H9 (cell line): ENCODE measurements at regions not wholly inside any gene's neighbourhood (a gene's known extent, or its start where the extent isn't known, plus 50 kb on each side); places are given as distances from the start of the nearest gene placed in this dataset.
A peak's percentile ranks its signal among the peaks of the same experiment; 100 is the strongest.

ENCODE experiments used
- DNase-seq: peaks from one replicate; pipeline ENCODE4 v3.0.0-alpha.2; 2017
- H2AFZ ChIP-seq: one replicate; pipeline ENCODE4 v1.6.1; 2013; ENCODE audit warnings: mild to moderate bottlenecking, low read length, control low read depth, moderate library complexity
- H2AK5ac ChIP-seq: 2 replicates; pipeline ENCODE4 v1.6.1; 2013; ENCODE audit warnings: low read length, control low read depth, mixed read lengths; ENCODE audit not compliant: insufficient read length
- H2BK120ac ChIP-seq: one replicate; pipeline ENCODE4 v1.6.1; 2013; ENCODE audit warnings: low read depth, mild to moderate bottlenecking, low read length, control low read depth, inconsistent platforms; ENCODE audit not compliant: poor library complexity, severe bottlenecking
- H2BK12ac ChIP-seq: 2 replicates; pipeline ENCODE4 v1.6.1; 2013; ENCODE audit warnings: low read length, control low read depth, mixed read lengths, low read depth; ENCODE audit not compliant: insufficient read length
- H2BK15ac ChIP-seq: 2 replicates; pipeline ENCODE4 v1.6.1; 2013; ENCODE audit warnings: low read depth, low read length, control low read depth
- H2BK20ac ChIP-seq: one replicate; pipeline ENCODE4 v1.6.1; 2013; ENCODE audit warnings: low read depth, mild to moderate bottlenecking, low read length, control low read depth, inconsistent platforms; ENCODE audit not compliant: poor library complexity, severe bottlenecking
- H2BK5ac ChIP-seq: 2 replicates; pipeline ENCODE4 v1.6.1; 2013; ENCODE audit warnings: low read length, control low read depth, mixed read lengths; ENCODE audit not compliant: insufficient read length
- H3K14ac ChIP-seq: 2 replicates; pipeline ENCODE4 v1.6.1; 2013; ENCODE audit warnings: low read length, control low read depth; ENCODE audit not compliant: insufficient read depth
- H3K18ac ChIP-seq: 2 replicates; pipeline ENCODE4 v1.6.1; 2013; ENCODE audit warnings: low read depth, mild to moderate bottlenecking, mixed read lengths, low read length, control low read depth; ENCODE audit not compliant: insufficient read length
- H3K23ac ChIP-seq: 2 replicates; pipeline ENCODE4 v1.6.1; 2013; ENCODE audit warnings: low read length, control low read depth, mixed read lengths, low read depth; ENCODE audit not compliant: insufficient read length
- H3K23me2 ChIP-seq: 2 replicates; pipeline ENCODE4 v1.6.1; 2013; ENCODE audit warnings: low read depth, mild to moderate bottlenecking, mixed read lengths, low read length, control low read depth; ENCODE audit not compliant: insufficient read length, poor library complexity, severe bottlenecking
- H3K27ac ChIP-seq: 2 replicates; pipeline ENCODE4 v1.5.1; 2013; ENCODE audit warnings: low read length, control low read depth, mixed read lengths, low read depth; ENCODE audit not compliant: insufficient read length
- H3K27me3 ChIP-seq: 2 replicates; pipeline ENCODE4 v1.6.1; 2013; ENCODE audit warnings: low read length, control low read depth, inconsistent platforms; ENCODE audit not compliant: insufficient read depth
- H3K4ac ChIP-seq: 2 replicates; pipeline ENCODE4 v1.6.1; 2013; ENCODE audit warnings: low read depth, mild to moderate bottlenecking, control low read depth, inconsistent platforms, low read length, moderate library complexity
- H3K4me1 ChIP-seq: 2 replicates; pipeline ENCODE4 v1.6.1; 2013; ENCODE audit warnings: low read length, control low read depth, inconsistent platforms; ENCODE audit not compliant: insufficient read depth
- H3K4me2 ChIP-seq: 2 replicates; pipeline ENCODE4 v1.6.1; 2013; ENCODE audit warnings: low read length, control low read depth, mixed read lengths; ENCODE audit not compliant: insufficient read length, insufficient read depth
- H3K56ac ChIP-seq: 2 replicates; pipeline ENCODE4 v1.6.1; 2013; ENCODE audit warnings: low read depth, mild to moderate bottlenecking, mixed read lengths, low read length, control low read depth; ENCODE audit not compliant: insufficient read length
- H3K79me1 ChIP-seq: 2 replicates; pipeline ENCODE4 v1.6.1; 2013; ENCODE audit warnings: low read depth, mild to moderate bottlenecking, moderate library complexity, low read length, control low read depth, inconsistent platforms; ENCODE audit not compliant: insufficient read depth, poor library complexity, severe bottlenecking
- H3K79me2 ChIP-seq: 2 replicates; pipeline ENCODE4 v1.6.1; 2013; ENCODE audit warnings: low read length, control low read depth, inconsistent platforms; ENCODE audit not compliant: insufficient read depth
- H3K9ac ChIP-seq: 2 replicates; pipeline ENCODE4 v1.6.1; 2013; ENCODE audit warnings: low read length, control low read depth, mixed read lengths; ENCODE audit not compliant: insufficient read length; ENCODE audit errors: extremely low read depth
- H3K9me3 ChIP-seq: one replicate; pipeline ENCODE4 v1.6.1; 2013; ENCODE audit warnings: low read depth, low read length, inconsistent platforms; ENCODE audit not compliant: control insufficient read depth
- H3T11ph ChIP-seq: one replicate; pipeline ENCODE4 v1.6.1; 2013; ENCODE audit warnings: mild to moderate bottlenecking, low read length, control low read depth, inconsistent platforms
- H4K20me1 ChIP-seq: one replicate; pipeline ENCODE4 v1.6.1; 2013; ENCODE audit not compliant: control insufficient read depth, insufficient read length, insufficient read depth
- H4K5ac ChIP-seq: 2 replicates; pipeline ENCODE4 v1.6.1; 2013; ENCODE audit warnings: low read depth, mild to moderate bottlenecking, mixed read lengths, low read length, control low read depth; ENCODE audit not compliant: insufficient read length
- H4K8ac ChIP-seq: replicated peaks from 2 replicates; pipeline ENCODE4 v1.6.1; 2013; ENCODE audit warnings: low read length, control low read depth, mixed read lengths, low read depth; ENCODE audit not compliant: insufficient read length
- H4K91ac ChIP-seq: 2 replicates; pipeline ENCODE4 v1.6.1; 2013; ENCODE audit warnings: low read depth, mild to moderate bottlenecking, moderate library complexity, mixed read lengths, low read length, control low read depth; ENCODE audit not compliant: insufficient read length
- H3K27ac Mint-ChIP-seq, 3 experiments: 2 replicates in 2 of 3; 3 replicates in 1 of 3; pipeline ENCODE4 v1.8.0; 2020 to 2021; ENCODE audit warnings: mixed read lengths in 3 of 3, mild to moderate bottlenecking in 1 of 3, moderate library complexity in 1 of 3
- H3K27me3 Mint-ChIP-seq: 2 replicates; pipeline ENCODE4 v1.8.0; 2021; ENCODE audit warnings: low read depth, mild to moderate bottlenecking, moderate library complexity, mixed read lengths
- H3K36me3 Mint-ChIP-seq, 3 experiments: 2 replicates in 2 of 3; 3 replicates in 1 of 3; pipeline ENCODE4 v1.8.0; 2020 to 2021; ENCODE audit warnings: low read depth in 3 of 3, mixed read lengths in 3 of 3; ENCODE audit not compliant: insufficient read depth in 1 of 3
- H3K4me1 Mint-ChIP-seq, 2 experiments: 2 replicates each; pipeline ENCODE4 v1.8.0; 2020; ENCODE audit warnings: mixed read lengths in 2 of 2
- H3K4me3 Mint-ChIP-seq, 2 experiments: 2 replicates in 1 of 2; 3 replicates in 1 of 2; pipeline ENCODE4 v1.8.0; 2020 to 2021; ENCODE audit warnings: mild to moderate bottlenecking in 2 of 2, mixed read lengths in 2 of 2, moderate library complexity in 1 of 2
- H3K9me3 Mint-ChIP-seq, 2 experiments: 2 replicates in 1 of 2; 3 replicates in 1 of 2; pipeline ENCODE4 v1.8.0; 2020; ENCODE audit warnings: mild to moderate bottlenecking in 2 of 2, mixed read lengths in 2 of 2, moderate library complexity in 1 of 2
- CTCF ChIP-seq: fragments of 200-600 bp; sonication (generic); conservative IDR thresholded peaks from 3 replicates; pipeline ENCODE4 v1.8.0; 2021; ENCODE audit warnings: antibody characterized with exemption, mild to moderate bottlenecking
- WGBS: extraction: QIAGEN DNeasy Blood & Tissue Kit; methylation state at CpG from one replicate; pipeline ENCODE4 v1.1.7; 2013; ENCODE audit warnings: missing lambda C conversion rate, low lambda C conversion rate, mixed read lengths; ENCODE audit not compliant: insufficient read length; ENCODE audit errors: extremely low coverage; 5-methylcytosine and 5-hydroxymethylcytosine counted together

DNA sequence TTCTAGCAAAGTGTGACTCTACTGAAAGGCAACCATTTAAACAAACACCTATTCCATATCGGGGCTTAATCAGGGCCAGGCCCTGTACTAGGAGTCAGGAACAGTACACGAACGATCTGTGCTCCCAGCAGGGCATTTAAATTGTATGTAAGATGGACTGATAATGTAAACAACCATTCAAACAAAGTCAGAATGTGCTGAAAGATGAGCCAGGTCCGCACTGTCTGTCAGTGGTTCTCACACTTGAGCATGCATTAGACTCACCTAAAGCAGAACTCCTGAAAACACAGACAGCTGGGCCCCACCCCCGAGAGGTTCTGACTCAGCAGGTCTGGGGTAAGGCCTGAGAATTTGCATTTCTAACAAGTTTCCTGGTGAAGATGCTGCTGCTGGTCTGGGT is 81.6 kb downstream of the PXDC1 start:
- peaks cover 17 to 18% of the 10 kb centered on the region in 2 experiments for H3K4me1 Mint-ChIP-seq
- DNase-seq: no peak
- Histone ChIP-seq H3K18ac (no peak overlapping the region), H3T11ph (no peak overlapping the region), H3K4me2 (no peak overlapping the region), H3K14ac (no peak overlapping the region), H3K79me1 (no peaks in the 10 kb centered on the region), H4K5ac (no peak overlapping the region), H2BK120ac (no peak overlapping the region), H3K56ac (no peak overlapping the region), H3K4me1 (peaks cover 11% of the 10 kb centered on the region), H2AFZ (no peak overlapping the region), H3K27ac (no peak overlapping the region), H2AK5ac (no peak overlapping the region), H3K23ac (no peak overlapping the region), H2BK20ac (no peak overlapping the region), H3K79me2 (no peaks in the 10 kb centered on the region), H4K20me1 (no peaks in the 10 kb centered on the region), H3K9me3 (no peaks in the 10 kb centered on the region), H2BK15ac (no peak overlapping the region), H2BK12ac (no peak overlapping the region), H3K23me2 (no peaks in the 10 kb centered on the region), H3K9ac (no peak overlapping the region), H3K4ac (no peak overlapping the region), H4K8ac (no peak overlapping the region), H4K91ac (no peak overlapping the region), H2BK5ac (no peak overlapping the region), H3K27me3 (no peaks in the 10 kb centered on the region)
- no peak for TF ChIP-seq CTCF
- peaks cover 22 to 23% of the 10 kb centered on the region in 2 experiments; a peak in 4 of 5 replicates for H3K9me3 Mint-ChIP-seq
- WGBS: no CpG with 5 or more reads among the region's 5 CpGs
- peaks cover 7 to 14% (median 12%) of the 10 kb centered on the region in 3 experiments for H3K36me3 Mint-ChIP-seq
- peak overlapping the region in 1 of 3 experiments; percentile 41; a peak in 1 of 7 replicates for H3K27ac Mint-ChIP-seq
- peaks cover 17% of the 10 kb centered on the region for H3K27me3 Mint-ChIP-seq
- H3K4me3 Mint-ChIP-seq: no peak overlapping the region
